ENCODE measurements at regions not wholly inside any gene's neighbourhood (a gene's known extent, or its start where the extent isn't known, plus 50 kb on each side); places are given as distances from the start of the nearest gene placed in this dataset.

GRCh38 chr15:88323976-88324740, 67.6 kb upstream of the NTRK3 start (continued):
- TF ChIP-seq ZNF462 (CRISPR knock-in tag; IDR thresholded peaks at IDR 0.05) (no peak), JUNB (IDR thresholded peaks at IDR 0.05; ENCODE audit: unreplicated experiment) (no peak), EZH2 (IDR thresholded peaks at IDR 0.05; ENCODE audit: low read depth, unreplicated experiment) (no peak), EZH2phosphoT487 (IDR thresholded peaks at IDR 0.05; ENCODE audit: unreplicated experiment) (no peak)

- Mint-ChIP-seq H3K9me3 (no peaks in the 10 kb centered on the region), H3K27me3 (ENCODE audit: insufficient read depth, low read depth, poor library complexity) (no peaks in the 10 kb centered on the region), H3K36me3 (ENCODE audit: low read depth) (no peaks in the 10 kb centered on the region), H3K4me3 (no peak overlapping the region), H3K4me1 (0 out of 3 replicates have a peak, but pooled peaks cover 2% of the 10 kb centered on the region), H3K27ac (no peak overlapping the region)
- H3K36me3 ChIP-seq (ENCODE audit: insufficient read depth): no peaks in the 10 kb centered on the region
- H4K20me1 ChIP-seq (replicated peaks; ENCODE audit: insufficient read depth): no peaks in the 10 kb centered on the region
- H3K79me2 ChIP-seq (replicated peaks; ENCODE audit: insufficient read depth): no peaks in the 10 kb centered on the region
- no peak overlapping the region for H3K4me2 ChIP-seq
- H2AFZ ChIP-seq: no peak overlapping the region
- no peak for TF ChIP-seq ZNF331 (CRISPR knock-in tag; IDR thresholded peaks at IDR 0.05; ENCODE audit: low read depth)
- TF ChIP-seq NANOG (IDR thresholded peaks at IDR 0.05; ENCODE audit: borderline replicate concordance): no peak
- H3K4me1 ChIP-seq (ENCODE audit: insufficient read depth): no peaks in the 10 kb centered on the region
- H3K27me3 ChIP-seq (ENCODE audit: insufficient read depth): no peaks in the 10 kb centered on the region
- ATAC-seq: no peak
- H3K27ac ChIP-seq (ENCODE audit: low read depth): no peak overlapping the region
- H3K9me2 ChIP-seq (ENCODE audit: insufficient read depth): no peaks in the 10 kb centered on the region
- no peak overlapping the region for H3K4me3 ChIP-seq
- H3F3A ChIP-seq (replicated peaks; ENCODE audit: low read depth): no peaks in the 10 kb centered on the region
- DNase-seq (ENCODE audit: low spot score): no peak
These were observed 66.9 kb upstream of the NTRK3 start for GRCh38 chr15:88323468-88323867.
